Heart left ventricle (tissue), 16 donors: ENCODE measurements at regions not wholly inside any gene's neighbourhood (a gene's known extent, or its start where the extent isn't known, plus 50 kb on each side); places are given as distances from the start of the nearest gene placed in this dataset.

Experiments
- ATAC-seq, 4 donors: fragments of 200-7000 bp; cut with Tn5 transposase; one replicate each; pipeline ENCODE4 v1.9.1; 2020 to 2022; ENCODE audit warnings: moderate library complexity in 4 of 4, mild to moderate bottlenecking in 3 of 4, moderate number of reproducible peaks in 1 of 4
- DNase-seq, 5 donors: peaks; one replicate each; pipeline ENCODE4 v3.0.0-alpha.2; 2020
- H3K27ac ChIP-seq, 12 donors: fragments of 200-600 bp; sonication (generic) in 4 of 12; one replicate each; pipeline versions ENCODE4 v1.5.0 to v1.8.0; 2016 to 2022; ENCODE audit warnings: mild to moderate bottlenecking in 2 of 12
- H3K27me3 ChIP-seq, 9 donors: fragments of 200-600 bp; sonication (generic) in 2 of 9; one replicate each; pipeline versions ENCODE4 v1.5.1 to v1.8.0; 2016 to 2022; ENCODE audit warnings: mild to moderate bottlenecking in 3 of 9
- H3K36me3 ChIP-seq, 9 donors: fragments of 200-600 bp; sonication (generic) in 2 of 9; one replicate each; pipeline versions ENCODE4 v1.5.0 to v1.8.0; 2018 to 2022; ENCODE audit warnings: mild to moderate bottlenecking in 2 of 9
- H3K4me1 ChIP-seq, 12 donors: fragments of 200-600 bp; sonication (generic) in 4 of 12; one replicate each; pipeline versions ENCODE4 v1.5.0 to v1.8.0; 2016 to 2022; ENCODE audit warnings: mild to moderate bottlenecking in 3 of 12
- H3K4me3 ChIP-seq, 12 donors: fragments of 200-600 bp; sonication (generic) in 4 of 12; one replicate each; pipeline versions ENCODE4 v1.5.0 to v1.8.0; 2017 to 2022; ENCODE audit warnings: mild to moderate bottlenecking in 9 of 12, moderate library complexity in 4 of 12
- H3K9me3 ChIP-seq, 12 donors: fragments of 200-600 bp; sonication (generic) in 4 of 12; one replicate each; pipeline versions ENCODE4 v1.5.0 to v1.8.0; 2016 to 2022; ENCODE audit warnings: mild to moderate bottlenecking in 1 of 12
- CTCF ChIP-seq, 12 donors: fragments of 200-600 bp; sonication (generic) in 4 of 12; IDR thresholded peaks; one replicate each; pipeline versions ENCODE4 v1.5.0 to v1.8.0; 2018 to 2022; ENCODE audit warnings: antibody characterized with exemption in 12 of 12, mild to moderate bottlenecking in 5 of 12
- POLR2A ChIP-seq, 2 donors: fragments of 450-650 bp; IDR thresholded peaks; one replicate each; pipeline ENCODE4 v1.6.1; 2017; ENCODE audit warnings: antibody characterized with exemption in 2 of 2, mild to moderate bottlenecking in 2 of 2, moderate library complexity in 2 of 2
- WGBS, 4 donors: extraction: QIAGEN DNeasy Blood & Tissue Kit in 2 of 4; methylation state at CpG; one replicate each; pipeline versions ENCODE4 v1.1.5 to v1.1.7; 2013 to 2018; 5-methylcytosine and 5-hydroxymethylcytosine counted together
- intact Hi-C, 10 donors: fragments of 100-400 bp; cut with DNase I; formaldehyde crosslinking; loops; one replicate each; pipeline versions ENCODE4 v1.11.1 to v1.14.2; 2022
- donor health status: ischemic (EF 13 %, LVEDD 7.1; RV severe dilation, severe dysfunction).
- donor health status: healthy with polysubstance abuse.
- donor health status: DM: no; HTN: yes; CAD: no.
- donor health status: DM: no; HTN: no; CAD: no.
- donor health status: ischemic (EF 25% LVEDD 6.9; RV normal size, moderate dysfunction).
- donor health status: ischemic (EF 25% LVEDD 5.7; RV mildly dilated, moderate dysfunction).
- donor health status: healthy.
- donor health status: DM: yes; HTN: yes; CAD: no.
- donor health status: ischemic (EF 35%, LVEDD 5.7; RV mildly dilated, moderate dysfunction).
- donor health status: nonischemic (EF 11% LVEDD 7.7; RV severe dilation, severe dysfunction).
- donor health status: DM: yes; HTN: yes; CAD: no.
- donor health status: PGD.
- donor health status: ischemic (EF 29% LVEDD 5.4; RV normal size, mild dysfunction).
- donor health status: nonischemic (EF 23%, LVEDD 6.1; RV moderate dilation, normal function).

GRCh38 chr13:63438951-63439350 lies 2023.3 kb upstream of the PCDH20 start:
- Histone ChIP-seq H3K4me3 (no peak overlapping the region), H3K27ac (no peak overlapping the region), H3K36me3 (no peaks in the 10 kb centered on the region), H3K4me1 (no peaks in the 10 kb centered on the region), H3K9me3 (no peaks in the 10 kb centered on the region), H3K27me3 (no peaks in the 10 kb centered on the region)
- WGBS, 4 donors = 16 to 24% (median 19%) methylated on average over 4 of the region's 4 CpGs
- intact Hi-C loops = no loop called here
- DNase-seq = no peak
- ATAC-seq = no peak
- no peak for TF ChIP-seq CTCF (IDR thresholded peaks at IDR 0.05)
- no peak for TF ChIP-seq POLR2A (IDR thresholded peaks at IDR 0.05)

GRCh38 chr13:63436325-63436668 lies 2020.6 kb upstream of the PCDH20 start:
- Histone ChIP-seq H3K4me1 (no peaks in the 10 kb centered on the region), H3K4me3 (no peak overlapping the region), H3K9me3 (no peaks in the 10 kb centered on the region), H3K27me3 (no peaks in the 10 kb centered on the region), H3K36me3 (no peaks in the 10 kb centered on the region), H3K27ac (no peak overlapping the region)
- 44 to 70% (median 60%) methylated on average over 2 of the region's 2 CpGs for WGBS, 4 donors
- TF ChIP-seq CTCF (IDR thresholded peaks at IDR 0.05) = no peak
- TF ChIP-seq POLR2A (IDR thresholded peaks at IDR 0.05) = no peak
- intact Hi-C loops = no loop called here
- no peak for DNase-seq
- ATAC-seq = no peak

- Histone ChIP-seq H3K4me1 (no peaks in the 10 kb centered on the region), H3K27ac (no peak overlapping the region), H3K9me3 (no peaks in the 10 kb centered on the region), H3K27me3 (no peaks in the 10 kb centered on the region), H3K4me3 (no peak overlapping the region), H3K36me3 (no peaks in the 10 kb centered on the region)
- no peak for TF ChIP-seq CTCF (IDR thresholded peaks at IDR 0.05)
- TF ChIP-seq POLR2A (IDR thresholded peaks at IDR 0.05) = no peak
- WGBS, 4 donors = 46 to 54% (median 51%) methylated on average over 2 of the region's 2 CpGs
- intact Hi-C loops = no loop called here
- no peak for DNase-seq
- ATAC-seq = no peak
Observed at GRCh38 chr13:63435667-63436324, 2020.1 kb upstream of the PCDH20 start.

GRCh38 chr13:63433546-63434150 lies 2018.0 kb upstream of the PCDH20 start:
- no peak overlapping the region for H3K4me3 ChIP-seq
- intact Hi-C loops = no loop called here
- no peaks in the 10 kb centered on the region for H3K4me1 ChIP-seq
- H3K36me3 ChIP-seq = no peaks in the 10 kb centered on the region
- TF ChIP-seq POLR2A (IDR thresholded peaks at IDR 0.05) (no peak), CTCF (IDR thresholded peaks at IDR 0.05) (no peak)
- no peaks in the 10 kb centered on the region for H3K27me3 ChIP-seq
- H3K9me3 ChIP-seq = no peaks in the 10 kb centered on the region
- H3K27ac ChIP-seq = no peak overlapping the region
- ATAC-seq (no peak), DNase-seq (no peak)
